GM12878 (cell line): ENCODE measurements at regions not wholly inside any gene's neighbourhood (a gene's known extent, or its start where the extent isn't known, plus 50 kb on each side); places are given as distances from the start of the nearest gene placed in this dataset.

Source experiments
- ATAC-seq: fragments of 200-7000 bp; cut with Tn5 transposase; 3 replicates; pipeline ENCODE4 v1.9.1; 2020; ENCODE audit warnings: mild to moderate bottlenecking, moderate library complexity
- BruUV-seq: library from RNA; stranded (reverse); fragments of 400-500 nt; replicated peaks from 2 replicates; lab custom pipeline; 2021; lab: Mats Ljungman, UMichigan
- CTCF ChIA-PET: fragments of 300-600 bp; sonication (Branson Sonifier 250); formaldehyde crosslinking; extraction: SDS; loops from one replicate; lab custom pipeline; 2021; ENCODE audit warnings: inconsistent platforms; lab: Yijun Ruan, JAX
- POLR2A ChIA-PET: fragments of 350-600 bp; formaldehyde crosslinking; extraction: SDS; loops from one replicate; lab custom pipeline; 2021; ENCODE audit warnings: inconsistent platforms; lab: Charles Lee
- RAD21 ChIA-PET: fragments of 300-600 bp; sonication (Branson Sonifier 250); formaldehyde crosslinking; loops from one replicate; lab custom pipeline; 2023; ENCODE audit warnings: antibody characterized with exemption; ENCODE audit not compliant: unreplicated experiment; lab: Charles Lee
- SMC1A ChIA-PET: fragments of 300-600 bp; sonication (Branson Sonifier 250); formaldehyde crosslinking; loops from one replicate; lab custom pipeline; 2023; ENCODE audit not compliant: unreplicated experiment, uncharacterized antibody; lab: Charles Lee
- DNase-seq: peaks from one replicate; pipeline ENCODE4 v3.0.0-alpha.2; 2011; ENCODE audit warnings: low read depth, low spot score
- FAIRE-seq: peaks from 3 replicates; lab custom pipeline; 2011; peaks lifted over from hg19 to GRCh38; lab: Jason Lieb, UNC
- H2AFZ ChIP-seq: 2 replicates; pipeline ENCODE4 v1.6.0; 2011; ENCODE audit warnings: low read depth, low read length, control low read depth; ENCODE audit not compliant: control insufficient read depth
- H3K27ac ChIP-seq: 2 replicates; pipeline ENCODE4 v1.5.1; 2011; ENCODE audit warnings: control low read depth; ENCODE audit not compliant: control insufficient read depth, insufficient read depth
- H3K27me3 ChIP-seq, 2 experiments: replicated peaks in 1 of 2; 2 replicates each; pipeline versions ENCODE4 v1.6.0 to v1.6.1; 2011; ENCODE audit warnings: low read length in 1 of 2; ENCODE audit not compliant: control insufficient read depth in 2 of 2, insufficient read depth in 2 of 2
- H3K36me3 ChIP-seq, 2 experiments: 2 replicates each; pipeline ENCODE4 v1.5.1; 2011; ENCODE audit warnings: low read length in 1 of 2; ENCODE audit not compliant: control insufficient read depth in 2 of 2, insufficient read depth in 2 of 2
- H3K4me1 ChIP-seq: 2 replicates; pipeline ENCODE4 v1.6.1; 2011; ENCODE audit warnings: mild to moderate bottlenecking, low read length, moderate library complexity, mixed read lengths; ENCODE audit not compliant: control insufficient read depth, insufficient read depth
- H3K4me2 ChIP-seq: 2 replicates; pipeline ENCODE4 v1.6.0; 2011; ENCODE audit warnings: control low read depth; ENCODE audit not compliant: control insufficient read depth, insufficient read depth
- H3K4me3 ChIP-seq: fragments of 200-600 bp; sonication (generic); 2 replicates; pipeline ENCODE4 v1.5.1; 2016
- H3K79me2 ChIP-seq: 2 replicates; pipeline ENCODE4 v1.6.0; 2011; ENCODE audit warnings: low read length; ENCODE audit not compliant: control insufficient read depth, insufficient read depth
- H3K9ac ChIP-seq: 2 replicates; pipeline ENCODE4 v1.8.0; 2011; ENCODE audit warnings: low read length, control low read depth, mixed read lengths; ENCODE audit not compliant: control insufficient read depth, insufficient read depth
- H3K9me3 ChIP-seq: replicated peaks from 3 replicates; pipeline ENCODE4 v1.5.1; 2011; ENCODE audit warnings: mild to moderate bottlenecking, low read length; ENCODE audit not compliant: control insufficient read depth, insufficient read depth
- H4K20me1 ChIP-seq: 2 replicates; pipeline ENCODE4 v1.6.0; 2011; ENCODE audit not compliant: control insufficient read depth, insufficient read depth
- FOS ChIP-seq: IDR thresholded peaks from 3 replicates; pipeline ENCODE4 v1.6.1; 2011; ENCODE audit warnings: borderline replicate concordance; ENCODE audit not compliant: insufficient read length; ENCODE audit errors: extremely low read depth
- IRF4 ChIP-seq: IDR thresholded peaks from 2 replicates; pipeline ENCODE4 v1.6.1; 2011; ENCODE audit warnings: low read depth, low read length
- MTA2 ChIP-seq: fragments of 450-650 bp; IDR thresholded peaks from 2 replicates; pipeline ENCODE4 v1.6.1; 2016; ENCODE audit warnings: low read depth, mild to moderate bottlenecking, moderate library complexity
- POLR2AphosphoS2 ChIP-seq: IDR thresholded peaks from 2 replicates; pipeline ENCODE4 v1.6.1; 2011; ENCODE audit warnings: low read depth, mild to moderate bottlenecking, low read length, improper control_type of control experiment, moderate library complexity
- SUZ12 ChIP-seq: fragments of 200-600 bp; sonication (generic); IDR thresholded peaks from one replicate; pipeline ENCODE4 v1.6.1; 2018; ENCODE audit warnings: antibody characterized with exemption, mild to moderate bottlenecking; ENCODE audit not compliant: unreplicated experiment
- TARDBP ChIP-seq: IDR thresholded peaks from 2 replicates; pipeline ENCODE4 v1.6.1; 2016; ENCODE audit warnings: borderline replicate concordance
- ZNF384 ChIP-seq: IDR thresholded peaks from 2 replicates; pipeline ENCODE4 v1.6.1; 2012; ENCODE audit warnings: low read depth, mild to moderate bottlenecking, low read length, improper control_type of control experiment, borderline replicate concordance
- WGBS: methylation state at CpG from one replicate; pipeline ENCODE4 v1.1.6; 2016; ENCODE audit warnings: low lambda C conversion rate; ENCODE audit not compliant: insufficient replicate concordance, insufficient coverage; ENCODE audit errors: missing lambda C conversion rate; 5-methylcytosine and 5-hydroxymethylcytosine counted together
- in situ Hi-C: fragments of 300-500 bp; cut with MboI; formaldehyde crosslinking; loops from 9 replicates; pipeline ENCODE4 v1.14.3; 2018; ENCODE audit warnings: mixed read lengths
- intact Hi-C: fragments of 100-400 bp; cut with micrococcal nuclease; formaldehyde crosslinking; loops from one replicate; pipeline ENCODE4 v1.14.2; 2022; ENCODE audit not compliant: unreplicated experiment
- TF ChIP-seq, protein P1 (sequence below): fragments of 450-650 bp; IDR thresholded peaks from 2 replicates; pipeline ENCODE4 v1.6.1; 2017; ENCODE audit warnings: borderline replicate concordance
- TF ChIP-seq, protein P2 (sequence below): fragments of 450-650 bp; IDR thresholded peaks from 2 replicates; pipeline ENCODE4 v1.6.1; 2017; ENCODE audit warnings: mild to moderate bottlenecking
- TF ChIP-seq, protein P3 (sequence below): fragments of 450-650 bp; formaldehyde crosslinking; IDR thresholded peaks from 2 replicates; pipeline ENCODE4 v1.5.0; 2022; ENCODE audit warnings: mild to moderate bottlenecking, missing genetic modification characterization

DNA sequence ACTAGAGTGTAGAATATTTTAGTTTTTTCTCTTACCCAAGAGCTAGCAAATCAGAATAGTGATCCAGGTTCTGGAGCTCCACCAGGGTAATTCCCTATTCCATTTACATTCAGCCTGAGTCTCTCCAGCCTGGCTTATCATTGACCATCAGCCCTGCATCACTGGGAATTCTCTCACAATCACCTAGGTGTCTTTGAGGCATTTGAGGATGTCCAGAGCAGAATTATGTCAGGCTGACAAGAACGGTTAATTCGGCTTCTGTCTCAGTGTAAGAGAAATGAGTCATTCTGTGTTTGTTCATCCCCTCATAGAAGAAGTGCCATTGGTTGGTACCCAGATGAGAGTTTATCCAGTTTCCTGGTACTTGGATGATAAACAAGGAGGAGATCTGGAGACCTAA, 180.5 kb downstream of the ZNF737 start:
- no peaks in the 10 kb centered on the region for H3K36me3 ChIP-seq
- no peaks in the 10 kb centered on the region; the same call in 2 of the 3 replicates for H3K9me3 ChIP-seq
- no peaks in the 10 kb centered on the region for H3K79me2 ChIP-seq
- ChIA-PET RAD21 (no interaction called here), SMC1A (no interaction called here), POLR2A (no interaction called here), CTCF (no interaction called here)
- TF ChIP-seq ZNF384 (no peak), FOS (no peak), IRF4 (no peak), TARDBP (no peak), MTA2 (no peak), POLR2AphosphoS2 (no peak), SUZ12 (no peak)
- TF ChIP-seq, protein P1, sequence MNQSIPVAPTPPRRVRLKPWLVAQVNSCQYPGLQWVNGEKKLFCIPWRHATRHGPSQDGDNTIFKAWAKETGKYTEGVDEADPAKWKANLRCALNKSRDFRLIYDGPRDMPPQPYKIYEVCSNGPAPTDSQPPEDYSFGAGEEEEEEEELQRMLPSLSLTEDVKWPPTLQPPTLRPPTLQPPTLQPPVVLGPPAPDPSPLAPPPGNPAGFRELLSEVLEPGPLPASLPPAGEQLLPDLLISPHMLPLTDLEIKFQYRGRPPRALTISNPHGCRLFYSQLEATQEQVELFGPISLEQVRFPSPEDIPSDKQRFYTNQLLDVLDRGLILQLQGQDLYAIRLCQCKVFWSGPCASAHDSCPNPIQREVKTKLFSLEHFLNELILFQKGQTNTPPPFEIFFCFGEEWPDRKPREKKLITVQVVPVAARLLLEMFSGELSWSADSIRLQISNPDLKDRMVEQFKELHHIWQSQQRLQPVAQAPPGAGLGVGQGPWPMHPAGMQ = no peak
- TF ChIP-seq, protein P2, sequence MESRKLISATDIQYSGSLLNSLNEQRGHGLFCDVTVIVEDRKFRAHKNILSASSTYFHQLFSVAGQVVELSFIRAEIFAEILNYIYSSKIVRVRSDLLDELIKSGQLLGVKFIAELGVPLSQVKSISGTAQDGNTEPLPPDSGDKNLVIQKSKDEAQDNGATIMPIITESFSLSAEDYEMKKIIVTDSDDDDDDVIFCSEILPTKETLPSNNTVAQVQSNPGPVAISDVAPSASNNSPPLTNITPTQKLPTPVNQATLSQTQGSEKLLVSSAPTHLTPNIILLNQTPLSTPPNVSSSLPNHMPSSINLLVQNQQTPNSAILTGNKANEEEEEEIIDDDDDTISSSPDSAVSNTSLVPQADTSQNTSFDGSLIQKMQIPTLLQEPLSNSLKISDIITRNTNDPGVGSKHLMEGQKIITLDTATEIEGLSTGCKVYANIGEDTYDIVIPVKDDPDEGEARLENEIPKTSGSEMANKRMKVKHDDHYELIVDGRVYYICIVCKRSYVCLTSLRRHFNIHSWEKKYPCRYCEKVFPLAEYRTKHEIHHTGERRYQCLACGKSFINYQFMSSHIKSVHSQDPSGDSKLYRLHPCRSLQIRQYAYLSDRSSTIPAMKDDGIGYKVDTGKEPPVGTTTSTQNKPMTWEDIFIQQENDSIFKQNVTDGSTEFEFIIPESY = no peak
- TF ChIP-seq, protein P3, sequence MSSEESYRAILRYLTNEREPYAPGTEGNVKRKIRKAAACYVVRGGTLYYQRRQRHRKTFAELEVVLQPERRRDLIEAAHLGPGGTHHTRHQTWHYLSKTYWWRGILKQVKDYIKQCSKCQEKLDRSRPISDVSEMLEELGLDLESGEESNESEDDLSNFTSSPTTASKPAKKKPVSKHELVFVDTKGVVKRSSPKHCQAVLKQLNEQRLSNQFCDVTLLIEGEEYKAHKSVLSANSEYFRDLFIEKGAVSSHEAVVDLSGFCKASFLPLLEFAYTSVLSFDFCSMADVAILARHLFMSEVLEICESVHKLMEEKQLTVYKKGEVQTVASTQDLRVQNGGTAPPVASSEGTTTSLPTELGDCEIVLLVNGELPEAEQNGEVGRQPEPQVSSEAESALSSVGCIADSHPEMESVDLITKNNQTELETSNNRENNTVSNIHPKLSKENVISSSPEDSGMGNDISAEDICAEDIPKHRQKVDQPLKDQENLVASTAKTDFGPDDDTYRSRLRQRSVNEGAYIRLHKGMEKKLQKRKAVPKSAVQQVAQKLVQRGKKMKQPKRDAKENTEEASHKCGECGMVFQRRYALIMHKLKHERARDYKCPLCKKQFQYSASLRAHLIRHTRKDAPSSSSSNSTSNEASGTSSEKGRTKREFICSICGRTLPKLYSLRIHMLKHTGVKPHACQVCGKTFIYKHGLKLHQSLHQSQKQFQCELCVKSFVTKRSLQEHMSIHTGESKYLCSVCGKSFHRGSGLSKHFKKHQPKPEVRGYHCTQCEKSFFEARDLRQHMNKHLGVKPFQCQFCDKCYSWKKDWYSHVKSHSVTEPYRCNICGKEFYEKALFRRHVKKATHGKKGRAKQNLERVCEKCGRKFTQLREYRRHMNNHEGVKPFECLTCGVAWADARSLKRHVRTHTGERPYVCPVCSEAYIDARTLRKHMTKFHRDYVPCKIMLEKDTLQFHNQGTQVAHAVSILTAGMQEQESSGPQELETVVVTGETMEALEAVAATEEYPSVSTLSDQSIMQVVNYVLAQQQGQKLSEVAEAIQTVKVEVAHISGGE (CRISPR knock-in tag) = no peak
- H3K4me3 ChIP-seq = no peak overlapping the region
- ATAC-seq (no peak), DNase-seq (no peak), FAIRE-seq (no peak)
- no peaks in the 10 kb centered on the region for H4K20me1 ChIP-seq
- in situ Hi-C loops (no loop called here), intact Hi-C loops (no loop called here)
- no peaks in the 10 kb centered on the region for H3K27me3 ChIP-seq
- BruUV-seq = no TSS peak
- H3K4me2 ChIP-seq = no peak overlapping the region
- H2AFZ ChIP-seq = no peak overlapping the region
- no peak overlapping the region for H3K9ac ChIP-seq
- no peaks in the 10 kb centered on the region for H3K4me1 ChIP-seq
- 43% methylated on average over 2 of the region's 2 CpGs for WGBS
- no peak overlapping the region for H3K27ac ChIP-seq
